K562 (cell line): ENCODE measurements at regions not wholly inside any gene's neighbourhood (a gene's known extent, or its start where the extent isn't known, plus 50 kb on each side); places are given as distances from the start of the nearest gene placed in this dataset.

Source experiments
- ATAC-seq: fragments of 200-7000 bp; cut with Tn5 transposase; 3 replicates; pipeline ENCODE4 v1.9.1; 2020; ENCODE audit warnings: moderate library complexity
- BruUV-seq: library from RNA; stranded (reverse); fragments of 400-500 nt; replicated peaks from 2 replicates; lab custom pipeline; 2021; lab: Mats Ljungman, UMichigan
- CTCF ChIA-PET: fragments of 300-600 bp; formaldehyde crosslinking; extraction: SDS; loops from one replicate; lab custom pipeline; 2021; ENCODE audit warnings: low intra/inter-chr PET ratio; lab: Yijun Ruan, JAX
- POLR2A ChIA-PET: fragments of 300-600, 350-650 bp; sonication (Branson Sonifier 250); formaldehyde crosslinking; extraction: SDS; loops from one replicate; lab custom pipeline; 2021; ENCODE audit warnings: antibody characterized with exemption, inconsistent platforms; lab: Yijun Ruan, JAX
- DNase-seq, 4 experiments: peaks; one replicate each; pipeline versions ENCODE4 v3.0.0 to v3.0.0-alpha.2; 2011 to 2018; ENCODE audit warnings: low spot score in 3 of 4, mixed read lengths in 3 of 4; ENCODE audit errors: extremely low read depth in 1 of 4
- FAIRE-seq: peaks from 2 replicates; lab custom pipeline; 2011; peaks lifted over from hg19 to GRCh38; lab: Jason Lieb, UNC
- H2AFZ ChIP-seq: 2 replicates; pipeline ENCODE4 v1.6.0; 2011; ENCODE audit warnings: low read depth, low read length, control low read depth, inconsistent platforms
- H3K27ac ChIP-seq: fragments of 200-600 bp; 3 replicates; pipeline ENCODE4 v1.8.0; 2011; ENCODE audit warnings: low read depth, mild to moderate bottlenecking, control low read depth, inconsistent platforms, low read length, moderate library complexity, mixed read lengths; ENCODE audit errors: extremely low read depth
- H3K27me3 ChIP-seq, 2 experiments: fragments of 300-600 bp in 1 of 2; 2 replicates in 1 of 2; 3 replicates in 1 of 2; pipeline versions ENCODE4 v1.6.0 to v1.8.0; 2011; ENCODE audit warnings: inconsistent platforms in 2 of 2, low read length in 2 of 2, mild to moderate bottlenecking in 1 of 2, mixed read lengths in 1 of 2, moderate library complexity in 1 of 2; ENCODE audit not compliant: control insufficient read depth in 2 of 2, insufficient read depth in 2 of 2
- H3K36me3 ChIP-seq: fragments of 300-600 bp; 3 replicates; pipeline ENCODE4 v1.8.0; 2011; ENCODE audit warnings: mild to moderate bottlenecking, low read length, inconsistent platforms; ENCODE audit not compliant: control insufficient read depth, insufficient read depth
- H3K4me1 ChIP-seq, 2 experiments: fragments of 200-600 bp in 1 of 2; replicated peaks in 1 of 2; 2 replicates in 1 of 2; 3 replicates in 1 of 2; pipeline versions ENCODE4 v1.5.1 to v1.8.0; 2011; ENCODE audit warnings: inconsistent platforms in 2 of 2, low read length in 2 of 2, mild to moderate bottlenecking in 1 of 2, mixed read lengths in 1 of 2, moderate library complexity in 1 of 2; ENCODE audit not compliant: control insufficient read depth in 2 of 2, insufficient read depth in 2 of 2
- H3K4me2 ChIP-seq: 2 replicates; pipeline ENCODE4 v1.6.1; 2011; ENCODE audit warnings: low read length, control low read depth, inconsistent platforms, mixed read lengths; ENCODE audit not compliant: insufficient read depth
- H3K4me3 ChIP-seq: fragments of 200-600 bp; sonication (generic), shearing (Covaris generic); 2 replicates; pipeline ENCODE4 v1.5.1; 2016; ENCODE audit warnings: control low read depth, inconsistent platforms
- H3K79me2 ChIP-seq: fragments of 200-600 bp; 3 replicates; pipeline ENCODE4 v1.8.0; 2011; ENCODE audit warnings: low read length, inconsistent platforms; ENCODE audit not compliant: control insufficient read depth, insufficient read depth
- H3K9ac ChIP-seq, 2 experiments: 2 replicates each; pipeline versions ENCODE4 v1.6.0 to v1.6.1; 2011; ENCODE audit warnings: low read depth in 2 of 2, low read length in 2 of 2, control low read depth in 1 of 2, inconsistent platforms in 1 of 2, mild to moderate bottlenecking in 1 of 2, mixed read lengths in 1 of 2; ENCODE audit not compliant: insufficient read depth in 1 of 2
- H3K9me1 ChIP-seq: one replicate; pipeline ENCODE4 v1.6.0; 2011; ENCODE audit warnings: inconsistent platforms, mild to moderate bottlenecking, low read length, moderate library complexity; ENCODE audit not compliant: control insufficient read depth, insufficient read depth
- H3K9me3 ChIP-seq: replicated peaks from 2 replicates; pipeline ENCODE4 v1.5.1; 2011; ENCODE audit warnings: low read depth, low read length, inconsistent platforms; ENCODE audit not compliant: control insufficient read depth, insufficient read depth
- H4K20me1 ChIP-seq: replicated peaks from 2 replicates; pipeline ENCODE4 v1.6.1; 2011; ENCODE audit warnings: low read length, inconsistent platforms, mixed read lengths; ENCODE audit not compliant: control insufficient read depth, insufficient read depth
- ATF1 ChIP-seq, 2 experiments: fragments of 450-650 bp in 1 of 2; IDR thresholded peaks; 2 replicates each; pipeline ENCODE4 v1.6.1; 2016; ENCODE audit warnings: missing compliant biosample characterization in 1 of 2, missing genetic modification characterization in 1 of 2
- MTA2 ChIP-seq: fragments of 450-650 bp; IDR thresholded peaks from 2 replicates; pipeline ENCODE4 v1.6.1; 2016; ENCODE audit warnings: low read depth
- MTA3 ChIP-seq: fragments of 450-650 bp; formaldehyde crosslinking; IDR thresholded peaks from 2 replicates; pipeline ENCODE4 v1.6.1; 2017; ENCODE audit warnings: mild to moderate bottlenecking, borderline replicate concordance
- NELFE ChIP-seq: IDR thresholded peaks from 2 replicates; pipeline ENCODE4 v1.6.1; 2011; ENCODE audit warnings: mild to moderate bottlenecking; ENCODE audit not compliant: insufficient read depth, insufficient read length
- PHF8 ChIP-seq: fragments of 200-600 bp; sonication (generic); IDR thresholded peaks from 2 replicates; pipeline ENCODE4 v1.6.1; 2012; ENCODE audit warnings: mixed run types, mild to moderate bottlenecking, inconsistent platforms, low read length, moderate library complexity, borderline replicate concordance
- RFX5 ChIP-seq: IDR thresholded peaks from 2 replicates; pipeline ENCODE4 v1.6.1; 2011; ENCODE audit warnings: low read depth, mild to moderate bottlenecking, improper control_type of control experiment, low read length
- SIN3B ChIP-seq: fragments of 450-650 bp; IDR thresholded peaks from 2 replicates; pipeline ENCODE4 v1.6.1; 2017; ENCODE audit warnings: low read depth, mild to moderate bottlenecking, moderate library complexity
- SREBF2 ChIP-seq: sonication (generic); formaldehyde crosslinking; IDR thresholded peaks from 2 replicates; pipeline ENCODE4 v1.4.0; 2020; ENCODE audit warnings: mild to moderate bottlenecking, missing genetic modification reagents
- STAT5B ChIP-seq: fragments of 250-450 bp; sonication (Bioruptor Pico); IDR thresholded peaks from 2 replicates; pipeline ENCODE4 v1.8.0; 2021; ENCODE audit warnings: mild to moderate bottlenecking, inconsistent platforms
- WGBS: fragments of 100-300 bp; shearing (Covaris generic); methylation state at CpG from one replicate; pipeline ENCODE4 v1.1.6; 2016; ENCODE audit warnings: low coverage, mixed read lengths; ENCODE audit not compliant: insufficient coverage; ENCODE audit errors: missing lambda C conversion rate; 5-methylcytosine and 5-hydroxymethylcytosine counted together
- in situ Hi-C: fragments of 300-500 bp; cut with MboI; formaldehyde crosslinking; loops from 4 replicates; pipeline ENCODE4 v1.15.0; 2018; ENCODE audit warnings: inconsistent platforms, mixed read lengths
- intact Hi-C: fragments of 100-400 bp; cut with micrococcal nuclease; formaldehyde crosslinking; loops from 2 replicates; pipeline ENCODE4 v1.14.2; 2022

- H4K20me1 ChIP-seq: no peaks in the 10 kb centered on the region
- H3K27me3 ChIP-seq: peaks cover 0 to 2% of the 10 kb centered on the region in 2 experiments; a peak in 1 of 5 replicates
- no peaks in the 10 kb centered on the region for H3K4me1 ChIP-seq
- no peak overlapping the region for H3K9ac ChIP-seq
- ChIA-PET CTCF (no interaction called here), POLR2A (no interaction called here)
- in situ Hi-C loops (no loop called here), intact Hi-C loops (no loop called here)
- H3K79me2 ChIP-seq: no peaks in the 10 kb centered on the region
- H3K27ac ChIP-seq: no peak overlapping the region
- BruUV-seq: no TSS peak
- H3K36me3 ChIP-seq: no peaks in the 10 kb centered on the region
- H2AFZ ChIP-seq: no peak overlapping the region
- ATAC-seq (no peak), FAIRE-seq (no peak), DNase-seq (no peak)
- WGBS: 3% methylated on average over 3 of the region's 3 CpGs
- no peak overlapping the region for H3K4me3 ChIP-seq
- H3K9me3 ChIP-seq: no peaks in the 10 kb centered on the region
- H3K4me2 ChIP-seq: no peak overlapping the region
- TF ChIP-seq ATF1 (CRISPR knock-in tag; IDR thresholded peaks at IDR 0.05): no peak
- TF ChIP-seq ATF1 (tag; IDR thresholded peaks at IDR 0.05): no peak
- TF ChIP-seq SREBF2 (CRISPR knock-in tag): no peak
- TF ChIP-seq MTA3: no peak
- no peak for TF ChIP-seq MTA2
- TF ChIP-seq PHF8: no peak
- no peak for TF ChIP-seq NELFE
- TF ChIP-seq SIN3B: no peak
- no peaks in the 10 kb centered on the region for H3K9me1 ChIP-seq
Observed at GRCh38 chr2:56047136-56047535, 123.6 kb upstream of the EFEMP1 start.

GRCh38 chr2:56049233-56049845 is 125.8 kb upstream of the EFEMP1 start:
- Histone ChIP-seq H3K4me3 (no peak overlapping the region), H3K27me3 (peaks cover 0 to 3% of the 10 kb centered on the region in 2 experiments; a peak in 1 of 5 replicates), H3K4me2 (no peak overlapping the region), H3K9me1 (no peaks in the 10 kb centered on the region), H3K79me2 (no peaks in the 10 kb centered on the region), H3K36me3 (no peaks in the 10 kb centered on the region), H3K9me3 (no peaks in the 10 kb centered on the region), H3K27ac (no peak overlapping the region), H2AFZ (no peak overlapping the region), H3K9ac (no peak overlapping the region), H3K4me1 (no peaks in the 10 kb centered on the region), H4K20me1 (no peaks in the 10 kb centered on the region)
- 2% methylated on average over 10 of the region's 10 CpGs for WGBS
- CTCF ChIA-PET: no interaction called here
- TF ChIP-seq RFX5 (no peak), STAT5B (CRISPR knock-in tag) (no peak)
- no peak for DNase-seq
- BruUV-seq: no TSS peak
- POLR2A ChIA-PET: no interaction called here
- intact Hi-C loops (no loop called here), in situ Hi-C loops (no loop called here)
- FAIRE-seq: no peak
- no peak for ATAC-seq
